ENCODE measurements at regions not wholly inside any gene's neighbourhood (a gene's known extent, or its start where the extent isn't known, plus 50 kb on each side); places are given as distances from the start of the nearest gene placed in this dataset.

GRCh38 chr15:77543159-77543882 is 89.4 kb downstream of the LINGO1 start (continued):
- TF ChIP-seq PRMT5 (CRISPR knock-in tag; IDR thresholded peaks at IDR 0.05) (no peak), CCNT2 (IDR thresholded peaks at IDR 0.05; ENCODE audit: borderline replicate concordance, extremely low read depth, insufficient read length, low read depth, low read length) (no peak), RUNX1 (IDR thresholded peaks at IDR 0.05; ENCODE audit: low read depth) (no peak), CEBPZ (IDR thresholded peaks at IDR 0.05; ENCODE audit: borderline replicate concordance, low read depth, low read length) (no peak), RFX7 (CRISPR knock-in tag; IDR thresholded peaks at IDR 0.05) (no peak), RERE (CRISPR knock-in tag; IDR thresholded peaks at IDR 0.05; ENCODE audit: borderline replicate concordance) (no peak), NCOA2 (IDR thresholded peaks at IDR 0.05; ENCODE audit: partially characterized antibody in 2 of 2) (no peak), DIDO1 (tag; IDR thresholded peaks at IDR 0.05; ENCODE audit: low read depth) (no peak), NCOA4 (IDR thresholded peaks at IDR 0.05; ENCODE audit: partially characterized antibody) (no peak), HNRNPUL1 (IDR thresholded peaks at IDR 0.05; ENCODE audit: low read length) (no peak), HDAC8 (tag; IDR thresholded peaks at IDR 0.05) (no peak), ZNF668 (CRISPR knock-in tag; IDR thresholded peaks at IDR 0.05) (no peak), ZBTB33 (CRISPR knock-in tag; IDR thresholded peaks at IDR 0.05) (no peak)

Data from K562 (cell line).